ENCODE measurements at regions not wholly inside any gene's neighbourhood (a gene's known extent, or its start where the extent isn't known, plus 50 kb on each side); places are given as distances from the start of the nearest gene placed in this dataset.

GRCh38 chr12:91355150-91356006, 172.8 kb upstream of the DCN start:
- peak; percentile 69 for DNase-seq (ENCODE audit: low spot score)

GRCh38 chr12:91353266-91353665, 170.6 kb upstream of the DCN start:
- no peak for DNase-seq (ENCODE audit: low spot score)

- no peak for DNase-seq (ENCODE audit: low spot score)
These were observed 166.9 kb upstream of the DCN start for GRCh38 chr12:91349476-91349875.

GRCh38 chr12:91347481-91348214, 165.0 kb upstream of the DCN start:
- no peak for DNase-seq (ENCODE audit: low spot score)

- no peak for DNase-seq (ENCODE audit: low spot score)
These were observed 164.2 kb upstream of the DCN start for GRCh38 chr12:91346827-91347226.

GRCh38 chr12:91344408-91344807, 161.8 kb upstream of the DCN start:
- DNase-seq (ENCODE audit: low spot score) = no peak

- DNase-seq (ENCODE audit: low spot score) = no peak
These were observed 160.4 kb upstream of the DCN start for GRCh38 chr12:91343010-91343409.

- no peak for DNase-seq (ENCODE audit: low spot score)
These were observed 156.5 kb upstream of the DCN start for GRCh38 chr12:91339106-91339505.

GRCh38 chr12:91335699-91336098, 153.1 kb upstream of the DCN start:
- no peak for DNase-seq (ENCODE audit: low spot score)

- peak; percentile 62 for DNase-seq (ENCODE audit: low spot score)
These were observed 151.3 kb upstream of the DCN start for GRCh38 chr12:91333966-91334365.

GRCh38 chr12:91332302-91332701, 149.7 kb upstream of the DCN start:
- no peak for DNase-seq (ENCODE audit: low spot score)

- no peak for DNase-seq (ENCODE audit: low spot score)
These were observed 148.8 kb upstream of the DCN start for GRCh38 chr12:91331371-91331770.

- DNase-seq (ENCODE audit: low spot score) = no peak
These were observed 145.8 kb upstream of the DCN start for GRCh38 chr12:91328451-91328850.

GRCh38 chr12:91327889-91328288, 145.3 kb upstream of the DCN start:
- no peak for DNase-seq (ENCODE audit: low spot score)

- no peak for DNase-seq (ENCODE audit: low spot score)
These were observed 144.5 kb upstream of the DCN start for GRCh38 chr12:91327131-91327530.

GRCh38 chr12:91326058-91327027, 143.7 kb upstream of the DCN start:
- DNase-seq (ENCODE audit: low spot score) = peak; percentile 35

GRCh38 chr12:91320999-91321398, 138.4 kb upstream of the DCN start:
- no peak for DNase-seq (ENCODE audit: low spot score)

GRCh38 chr12:91319071-91319760, 136.6 kb upstream of the DCN start:
- peak; percentile 61 for DNase-seq (ENCODE audit: low spot score)

- no peak for DNase-seq (ENCODE audit: low spot score)
These were observed 134.7 kb upstream of the DCN start for GRCh38 chr12:91317306-91317705.

GRCh38 chr12:91316907-91317269, 134.3 kb upstream of the DCN start:
- DNase-seq (ENCODE audit: low spot score) = no peak

- DNase-seq (ENCODE audit: low spot score) = no peak
These were observed 133.7 kb upstream of the DCN start for GRCh38 chr12:91316161-91316906.

All from COLO829 (cell line).